ENCODE measurements at regions not wholly inside any gene's neighbourhood (a gene's known extent, or its start where the extent isn't known, plus 50 kb on each side); places are given as distances from the start of the nearest gene placed in this dataset.

- intact Hi-C loops (cut with DNase I; ENCODE audit: low total_unique reads), result no loop called here
- DNase-seq (ENCODE audit: low spot score in 2 of 2), result no peak
- H3K4me3 ChIP-seq (ENCODE audit: low read depth, poor library complexity, severe bottlenecking), result no peak overlapping the region
- no peak for TF ChIP-seq CTCF (IDR thresholded peaks at IDR 0.05)
- no peak for TF ChIP-seq POLR2A (IDR thresholded peaks at IDR 0.05)
- WGBS, 2 donors, result 91 to 93% methylated on average over 2 of the region's 2 CpGs
These were observed 238.0 kb upstream of the SLC39A10 start for GRCh38 chr2:195419033-195419432.

DNA sequence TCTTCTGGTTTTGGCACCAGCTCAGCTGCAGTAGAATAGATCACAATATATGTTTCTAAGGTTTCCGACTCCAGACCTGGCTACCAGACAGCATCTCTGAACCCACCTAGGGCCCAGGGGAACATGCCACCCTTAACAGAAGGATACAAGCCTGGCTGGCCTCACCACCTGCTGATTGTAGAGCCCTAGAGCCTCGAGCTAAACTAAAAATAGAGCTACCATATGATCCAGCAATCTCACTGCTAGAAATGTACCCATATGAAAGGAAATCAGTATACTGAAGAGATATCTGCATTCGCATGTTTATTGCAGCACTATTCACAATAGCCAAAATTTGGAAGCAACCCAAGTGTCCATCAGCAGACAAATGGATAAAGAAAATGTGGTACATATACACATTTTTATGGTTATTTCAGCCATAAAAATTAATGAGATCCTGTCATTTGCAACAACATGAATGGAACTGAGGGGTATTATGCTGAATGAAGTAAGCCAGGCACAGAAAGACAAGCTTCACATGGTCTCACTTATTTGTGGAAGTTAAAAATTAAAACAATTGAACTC lies 242.4 kb upstream of the SLC39A10 start:
- H3K4me3 ChIP-seq (ENCODE audit: low read depth, poor library complexity, severe bottlenecking), result no peak overlapping the region
- intact Hi-C loops (cut with DNase I; ENCODE audit: low total_unique reads), result no loop called here
- DNase-seq (ENCODE audit: low spot score in 2 of 2), result no peak
- TF ChIP-seq CTCF (IDR thresholded peaks at IDR 0.05) (no peak), POLR2A (IDR thresholded peaks at IDR 0.05) (no peak)
- 54 to 56% methylated on average over 3 of the region's 3 CpGs for WGBS, 2 donors

DNA sequence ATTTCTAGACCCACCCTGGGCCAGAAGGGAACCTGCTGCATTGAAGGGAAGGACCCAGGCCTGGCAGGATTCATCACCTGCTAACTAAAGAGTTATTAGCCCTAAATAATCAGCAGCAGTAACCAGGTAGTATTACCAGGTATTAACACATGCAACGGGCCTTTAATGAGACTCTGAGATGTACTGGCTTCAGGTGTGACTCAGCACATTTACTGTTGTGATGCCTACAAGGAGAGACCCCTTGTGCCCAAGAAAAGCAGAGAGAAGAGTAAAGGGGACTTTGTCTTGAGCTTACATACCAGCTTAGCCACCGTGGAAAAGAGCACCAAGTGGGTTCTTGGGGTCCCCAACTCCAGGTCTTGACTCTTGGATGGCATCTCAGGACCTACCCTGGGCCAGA lies 243.1 kb upstream of the SLC39A10 start:
- 89 to 92% methylated on average over 2 of the region's 2 CpGs for WGBS, 2 donors
- no peak for TF ChIP-seq CTCF (IDR thresholded peaks at IDR 0.05)
- TF ChIP-seq POLR2A (IDR thresholded peaks at IDR 0.05), result no peak
- H3K4me3 ChIP-seq (ENCODE audit: low read depth, poor library complexity, severe bottlenecking), result no peak overlapping the region
- intact Hi-C loops (cut with DNase I; ENCODE audit: low total_unique reads), result no loop called here
- DNase-seq (ENCODE audit: low spot score in 2 of 2), result no peak

- TF ChIP-seq POLR2A (IDR thresholded peaks at IDR 0.05), result no peak
- TF ChIP-seq CTCF (IDR thresholded peaks at IDR 0.05), result no peak
- H3K4me3 ChIP-seq (ENCODE audit: low read depth, poor library complexity, severe bottlenecking), result no peak overlapping the region
- WGBS, 2 donors, result 78 to 84% methylated on average over 8 of the region's 8 CpGs
- DNase-seq (ENCODE audit: low spot score in 2 of 2), result no peak
- intact Hi-C loops (cut with DNase I; ENCODE audit: low total_unique reads), result no loop called here
These were observed 243.6 kb upstream of the SLC39A10 start for GRCh38 chr2:195413422-195413821.

DNA sequence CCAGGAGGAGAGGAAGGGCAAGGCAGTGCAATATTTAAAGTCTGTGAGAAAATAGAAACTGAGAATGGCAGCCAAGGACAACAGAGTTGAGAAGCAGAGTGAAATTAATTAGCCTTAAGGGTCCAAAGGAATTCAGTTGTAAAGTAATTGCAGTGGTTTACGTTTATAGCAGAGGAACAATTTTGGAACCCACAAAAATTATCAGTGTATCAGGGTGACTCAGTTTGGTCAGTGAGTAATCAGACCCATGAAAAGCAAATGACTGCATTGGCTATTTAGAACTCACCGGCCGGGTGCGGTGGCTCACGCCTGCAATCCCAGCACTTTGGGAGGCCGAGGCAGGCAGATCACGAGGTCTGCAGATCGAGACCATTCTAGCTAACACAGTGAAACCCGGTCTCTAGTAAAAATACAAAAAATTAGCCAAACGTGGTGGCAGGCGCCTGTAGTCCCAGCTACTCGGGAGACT lies 245.8 kb upstream of the SLC39A10 start:
- DNase-seq (ENCODE audit: low spot score in 2 of 2), result no peak
- intact Hi-C loops (cut with DNase I; ENCODE audit: low total_unique reads), result no loop called here
- no peak overlapping the region for H3K4me3 ChIP-seq (ENCODE audit: low read depth, poor library complexity, severe bottlenecking)
- TF ChIP-seq POLR2A (IDR thresholded peaks at IDR 0.05) (no peak), CTCF (IDR thresholded peaks at IDR 0.05) (no peak)
- WGBS, 2 donors, result 82 to 87% methylated on average over 12 of the region's 12 CpGs

DNA sequence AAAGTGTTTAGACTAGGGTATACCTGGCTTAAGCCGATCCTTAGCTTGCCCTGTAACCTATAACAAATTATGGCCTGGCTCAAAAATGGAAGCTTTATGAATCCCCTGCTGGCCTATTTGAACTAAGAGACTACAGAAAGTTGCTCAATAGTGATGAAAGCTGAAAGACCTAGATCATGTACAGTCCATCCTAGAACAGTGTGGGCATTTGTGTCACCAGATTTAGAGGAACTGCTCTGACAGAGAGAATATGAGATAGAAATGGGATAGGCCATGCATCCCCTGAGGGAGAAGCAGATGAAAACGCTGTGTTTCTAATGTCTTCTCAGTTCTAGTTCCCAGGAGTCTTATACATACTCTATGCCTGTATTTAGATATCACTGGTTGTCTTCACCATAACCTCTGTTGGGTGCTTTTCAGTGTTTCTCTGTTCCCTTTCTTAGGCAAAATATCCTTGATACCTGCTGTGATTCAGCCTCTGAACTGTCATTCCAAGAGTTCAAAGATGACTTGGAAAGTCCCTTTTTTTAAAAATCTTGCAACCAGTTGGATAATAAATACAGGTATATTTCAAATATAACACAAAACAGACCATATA lies 246.9 kb upstream of the SLC39A10 start:
- intact Hi-C loops (cut with DNase I; ENCODE audit: low total_unique reads), result no loop called here
- WGBS, 2 donors, result 51 to 58% methylated on average over 2 of the region's 2 CpGs

More for the DNA sequence above, 246.9 kb upstream of the SLC39A10 start:
- DNase-seq (ENCODE audit: low spot score in 2 of 2), result no peak
- H3K4me3 ChIP-seq (ENCODE audit: low read depth, poor library complexity, severe bottlenecking), result no peak overlapping the region
- no peak for TF ChIP-seq POLR2A (IDR thresholded peaks at IDR 0.05)
- no peak for TF ChIP-seq CTCF (IDR thresholded peaks at IDR 0.05)

Data from lower leg skin (tissue), 4 donors.